Activated naive CD4-positive, alpha-beta T cell treated with anti-CD3 and anti-CD28 coated beads for 36 hours (primary cell): ENCODE measurements at regions not wholly inside any gene's neighbourhood (a gene's known extent, or its start where the extent isn't known, plus 50 kb on each side); places are given as distances from the start of the nearest gene placed in this dataset.
"Not testable (repeated sequence)": the region's sequence is repeated elsewhere in the genome, so short reads cannot be mapped to it uniquely, and the experiment has no call there.

Experiments used
- CTCF ChIA-PET: fragments of 350-600 bp; sonication (Branson Sonifier 250); formaldehyde crosslinking; loops from one replicate; lab custom pipeline; 2021; ENCODE audit warnings: antibody characterized with exemption; lab: Charles Lee
- DNase-seq: peaks from one replicate; pipeline ENCODE4 v3.0.0-alpha.2; 2020
- H3K27ac Mint-ChIP-seq: one replicate; pipeline ENCODE4 v1.8.0; 2021; ENCODE audit warnings: mild to moderate bottlenecking, mixed read lengths
- H3K27me3 Mint-ChIP-seq: one replicate; pipeline ENCODE4 v1.8.0; 2021; ENCODE audit warnings: low read depth, mixed read lengths
- H3K36me3 Mint-ChIP-seq: one replicate; pipeline ENCODE4 v1.8.0; 2021; ENCODE audit warnings: low read depth, mixed read lengths
- H3K4me1 Mint-ChIP-seq: one replicate; pipeline ENCODE4 v1.8.0; 2021; ENCODE audit warnings: low read depth, mixed read lengths
- H3K4me3 Mint-ChIP-seq: one replicate; pipeline ENCODE4 v1.8.0; 2021; ENCODE audit warnings: mild to moderate bottlenecking, moderate library complexity, mixed read lengths
- H3K9me3 Mint-ChIP-seq: one replicate; pipeline ENCODE4 v1.8.0; 2021; ENCODE audit warnings: mixed read lengths
- intact Hi-C: fragments of 100-400 bp; cut with micrococcal nuclease; formaldehyde crosslinking; loops from one replicate; pipeline ENCODE4 v1.15.1; 2023

- intact Hi-C loops, result no loop called here
- CTCF ChIA-PET, result no interaction called here
- H3K27ac Mint-ChIP-seq, result no peak overlapping the region
- H3K4me3 Mint-ChIP-seq, result no peak overlapping the region
- peaks cover 4% of the 10 kb centered on the region for H3K9me3 Mint-ChIP-seq
- H3K27me3 Mint-ChIP-seq, result no peaks in the 10 kb centered on the region
- H3K4me1 Mint-ChIP-seq, result no peaks in the 10 kb centered on the region
- no peak for DNase-seq
- H3K36me3 Mint-ChIP-seq, result no peaks in the 10 kb centered on the region
Observed at GRCh38 chr2:78145997-78146722, 624.0 kb upstream of the LRRTM4 start.

GRCh38 chr2:78147466-78147865, 625.3 kb upstream of the LRRTM4 start:
- no peak overlapping the region for H3K27ac Mint-ChIP-seq
- no peaks in the 10 kb centered on the region for H3K36me3 Mint-ChIP-seq
- H3K27me3 Mint-ChIP-seq, result no peaks in the 10 kb centered on the region
- no peaks in the 10 kb centered on the region for H3K4me1 Mint-ChIP-seq
- CTCF ChIA-PET, result no interaction called here
- H3K9me3 Mint-ChIP-seq, result peaks cover 5% of the 10 kb centered on the region
- DNase-seq, result no peak
- intact Hi-C loops, result no loop called here
- no peak overlapping the region for H3K4me3 Mint-ChIP-seq

GRCh38 chr2:78154586-78154985, 632.4 kb upstream of the LRRTM4 start:
- H3K27ac Mint-ChIP-seq, result no peak overlapping the region
- H3K9me3 Mint-ChIP-seq, result peaks cover 11% of the 10 kb centered on the region
- DNase-seq, result no peak
- H3K27me3 Mint-ChIP-seq, result no peaks in the 10 kb centered on the region
- intact Hi-C loops, result no loop called here
- no peak overlapping the region for H3K4me3 Mint-ChIP-seq
- no peaks in the 10 kb centered on the region for H3K4me1 Mint-ChIP-seq
- H3K36me3 Mint-ChIP-seq, result no peaks in the 10 kb centered on the region
- CTCF ChIA-PET, result interaction anchor here (0.5 kb wide), 1 partner anchor 12 kb away, joined by 7 read pairs; no protein-coding TSS in a partner anchor

- no peak for DNase-seq
- CTCF ChIA-PET, result no interaction called here
- Mint-ChIP-seq H3K27ac (no peak overlapping the region), H3K4me3 (no peak overlapping the region), H3K27me3 (no peaks in the 10 kb centered on the region), H3K4me1 (no peaks in the 10 kb centered on the region), H3K9me3 (peaks cover 24% of the 10 kb centered on the region), H3K36me3 (no peaks in the 10 kb centered on the region)
- intact Hi-C loops, result no loop called here
Observed at GRCh38 chr2:78162202-78162601, 640.0 kb upstream of the LRRTM4 start.

- intact Hi-C loops, DNase-seq, H3K4me1 Mint-ChIP-seq, H3K27ac Mint-ChIP-seq, CTCF ChIA-PET, H3K36me3 Mint-ChIP-seq, H3K9me3 Mint-ChIP-seq, H3K4me3 Mint-ChIP-seq, H3K27me3 Mint-ChIP-seq: not testable (repeated sequence)
Observed at GRCh38 chr2:78172157-78172556, 650.0 kb upstream of the LRRTM4 start.

GRCh38 chr2:78175645-78176044, 653.5 kb upstream of the LRRTM4 start:
- intact Hi-C loops, result no loop called here
- Mint-ChIP-seq H3K4me3 (no peak overlapping the region), H3K27me3 (no peaks in the 10 kb centered on the region)

GRCh38 chr2:78201064-78201575, 678.9 kb upstream of the LRRTM4 start:
- intact Hi-C loops, result no loop called here
- CTCF ChIA-PET, result no interaction called here
- Mint-ChIP-seq H3K27ac (no peak overlapping the region), H3K9me3 (peaks cover 19% of the 10 kb centered on the region), H3K4me1 (no peaks in the 10 kb centered on the region), H3K36me3 (no peaks in the 10 kb centered on the region), H3K27me3 (no peaks in the 10 kb centered on the region), H3K4me3 (no peak overlapping the region)
- DNase-seq, result no peak

More at GRCh38 chr2:78175645-78176044, 653.5 kb upstream of the LRRTM4 start:
- no peak for DNase-seq
- H3K27ac Mint-ChIP-seq, result no peak overlapping the region
- CTCF ChIA-PET, result no interaction called here
- H3K4me1 Mint-ChIP-seq, result no peaks in the 10 kb centered on the region
- H3K36me3 Mint-ChIP-seq, result no peaks in the 10 kb centered on the region
- peaks cover 16% of the 10 kb centered on the region for H3K9me3 Mint-ChIP-seq

GRCh38 chr2:78202366-78202765, 680.2 kb upstream of the LRRTM4 start:
- intact Hi-C loops, result no loop called here
- no peaks in the 10 kb centered on the region for H3K36me3 Mint-ChIP-seq
- H3K4me3 Mint-ChIP-seq, result no peak overlapping the region
- H3K4me1 Mint-ChIP-seq, result no peaks in the 10 kb centered on the region
- peaks cover 18% of the 10 kb centered on the region for H3K9me3 Mint-ChIP-seq
- H3K27me3 Mint-ChIP-seq, result no peaks in the 10 kb centered on the region
- CTCF ChIA-PET, result no interaction called here
- no peak overlapping the region for H3K27ac Mint-ChIP-seq
- no peak for DNase-seq

GRCh38 chr2:78202986-78203670, 681.0 kb upstream of the LRRTM4 start:
- no peak overlapping the region for H3K4me3 Mint-ChIP-seq
- no peaks in the 10 kb centered on the region for H3K36me3 Mint-ChIP-seq
- CTCF ChIA-PET, result no interaction called here
- no peaks in the 10 kb centered on the region for H3K27me3 Mint-ChIP-seq
- no peaks in the 10 kb centered on the region for H3K4me1 Mint-ChIP-seq
- peaks cover 19% of the 10 kb centered on the region for H3K9me3 Mint-ChIP-seq
- DNase-seq, result no peak
- no peak overlapping the region for H3K27ac Mint-ChIP-seq
- intact Hi-C loops, result no loop called here

- H3K36me3 Mint-ChIP-seq, result no peaks in the 10 kb centered on the region
- DNase-seq, result no peak
- H3K27ac Mint-ChIP-seq, result no peak overlapping the region
- H3K4me1 Mint-ChIP-seq, result no peaks in the 10 kb centered on the region
- intact Hi-C loops, result no loop called here
- H3K27me3 Mint-ChIP-seq, result no peaks in the 10 kb centered on the region
- H3K9me3 Mint-ChIP-seq, result peaks cover 21% of the 10 kb centered on the region
- H3K4me3 Mint-ChIP-seq, result no peak overlapping the region
- CTCF ChIA-PET, result no interaction called here
Observed at GRCh38 chr2:78218066-78218465, 695.9 kb upstream of the LRRTM4 start.

GRCh38 chr2:78237704-78238103, 715.5 kb upstream of the LRRTM4 start:
- H3K27ac Mint-ChIP-seq, result no peak overlapping the region
- no peaks in the 10 kb centered on the region for H3K36me3 Mint-ChIP-seq
- peaks cover 10% of the 10 kb centered on the region for H3K9me3 Mint-ChIP-seq
- intact Hi-C loops, result no loop called here
- H3K4me3 Mint-ChIP-seq, result no peak overlapping the region
- H3K4me1 Mint-ChIP-seq, result no peaks in the 10 kb centered on the region
- DNase-seq, result no peak
- H3K27me3 Mint-ChIP-seq, result no peaks in the 10 kb centered on the region
- CTCF ChIA-PET, result no interaction called here

- Mint-ChIP-seq H3K4me1 (no peaks in the 10 kb centered on the region), H3K4me3 (no peak overlapping the region), H3K27me3 (no peaks in the 10 kb centered on the region), H3K9me3 (peaks cover 22% of the 10 kb centered on the region), H3K36me3 (no peaks in the 10 kb centered on the region), H3K27ac (no peak overlapping the region)
- DNase-seq, result no peak
- intact Hi-C loops, result no loop called here
- CTCF ChIA-PET, result no interaction called here
Observed at GRCh38 chr2:78245394-78246135, 723.4 kb upstream of the LRRTM4 start.
